Kidney (tissue), 13 donors: ENCODE measurements at regions not wholly inside any gene's neighbourhood (a gene's known extent, or its start where the extent isn't known, plus 50 kb on each side); places are given as distances from the start of the nearest gene placed in this dataset.

Experiments used
- DNase-seq, 5 donors: peaks; one replicate each; pipeline ENCODE4 v3.0.0-alpha.2; 2013 to 2020
- FAIRE-seq: peaks from 2 replicates; lab custom pipeline; 2012; peaks lifted over from hg19 to GRCh38; lab: Jason Lieb, UNC
- H3K27ac ChIP-seq, 2 donors: one replicate each; pipeline ENCODE4 v1.7.0; 2013; ENCODE audit warnings: low read depth in 2 of 2, low read length in 2 of 2, inconsistent platforms in 1 of 2
- H3K27me3 ChIP-seq: one replicate; pipeline ENCODE4 v1.7.1; 2013; ENCODE audit warnings: low read length, inconsistent platforms; ENCODE audit not compliant: control insufficient read depth, insufficient read depth
- H3K36me3 ChIP-seq, 3 donors: one replicate each; pipeline versions ENCODE4 v1.7.0 to v1.7.1; 2013; ENCODE audit warnings: low read length in 3 of 3, control low read depth in 1 of 3, inconsistent platforms in 1 of 3; ENCODE audit not compliant: insufficient read depth in 3 of 3, control insufficient read depth in 2 of 3
- H3K4me1 ChIP-seq, 3 donors: one replicate each; pipeline versions ENCODE4 v1.7.0 to v1.7.1; 2013; ENCODE audit warnings: low read length in 3 of 3, inconsistent platforms in 1 of 3, low read depth in 1 of 3; ENCODE audit not compliant: control insufficient read depth in 2 of 3, insufficient read depth in 2 of 3
- H3K4me3 ChIP-seq, 3 donors: one replicate each; pipeline versions ENCODE4 v1.7.0 to v1.8.1; 2013; ENCODE audit warnings: low read length in 3 of 3, control low read depth in 1 of 3, inconsistent platforms in 1 of 3
- H3K9ac ChIP-seq, 3 donors: one replicate each; pipeline versions ENCODE4 v1.7.0 to v1.7.1; 2013; ENCODE audit warnings: low read length in 3 of 3, control low read depth in 1 of 3, inconsistent platforms in 1 of 3
- H3K9me3 ChIP-seq, 3 donors: one replicate each; pipeline versions ENCODE4 v1.7.0 to v1.7.1; 2013; ENCODE audit warnings: low read length in 3 of 3, control low read depth in 1 of 3, inconsistent platforms in 1 of 3; ENCODE audit not compliant: control insufficient read depth in 2 of 3, insufficient read depth in 1 of 3
- intact Hi-C: fragments of 100-400 bp; cut with DNase I; formaldehyde crosslinking; loops from one replicate; pipeline ENCODE4 v1.11.1; 2022
- TF ChIP-seq, protein P1 (sequence below): IDR thresholded peaks from 3 replicates; pipeline ENCODE4 v1.5.1; 2012; ENCODE audit warnings: mild to moderate bottlenecking, moderate library complexity, borderline replicate concordance; ENCODE audit not compliant: insufficient read depth; ENCODE audit errors: extremely low read depth
- donor health status: control.
- donor health status: control.
- donor health status: control.
- donor health status: control.
- donor health status: control.
- donor health status: DM: yes; HTN: yes; CAD: no.
- donor health status: Normal renal cell carcinoma (clear cell type).

DNA sequence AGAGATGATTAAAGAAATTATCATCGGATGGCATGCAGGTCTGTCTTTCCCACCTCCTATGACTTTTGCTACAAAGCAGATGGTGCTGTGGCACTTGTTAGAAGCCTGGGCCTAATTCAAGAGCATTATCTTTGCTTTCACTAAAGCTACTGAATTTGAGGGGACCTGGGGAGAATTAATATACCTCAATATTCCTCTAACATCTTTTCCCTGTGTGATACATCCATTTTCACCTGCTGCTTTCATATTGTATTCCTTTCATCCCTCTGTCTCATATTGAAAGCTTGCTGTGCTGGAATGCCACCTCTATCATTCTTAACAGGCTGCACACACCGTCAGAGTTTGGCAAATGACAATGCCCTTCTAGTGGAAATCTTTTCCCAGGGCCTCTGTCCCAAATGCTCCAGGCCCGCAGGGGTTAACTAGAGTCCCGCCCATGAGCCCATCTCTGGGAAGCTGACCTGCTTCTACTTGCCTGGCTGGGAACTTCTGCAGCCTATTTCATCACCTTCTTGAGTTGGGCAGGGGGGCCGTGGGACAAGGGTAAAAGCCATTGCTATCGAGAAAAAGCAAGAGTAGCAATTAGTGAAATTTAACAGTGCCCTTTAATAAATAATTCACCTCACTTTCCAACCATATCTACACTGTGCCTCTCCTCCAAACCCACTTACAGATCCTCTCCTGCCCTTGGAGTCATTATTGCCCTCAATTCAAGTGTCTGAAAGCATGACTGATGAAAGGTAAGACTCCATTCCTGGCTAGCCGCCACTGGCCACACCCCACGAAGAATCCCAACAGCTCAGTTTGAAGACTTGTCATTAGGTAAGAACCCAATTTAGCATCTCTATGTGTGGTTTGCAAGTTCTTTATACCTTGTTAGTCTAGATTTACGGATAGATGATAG lies 126.7 kb upstream of the BTG1 start:
- TF ChIP-seq, protein P1, sequence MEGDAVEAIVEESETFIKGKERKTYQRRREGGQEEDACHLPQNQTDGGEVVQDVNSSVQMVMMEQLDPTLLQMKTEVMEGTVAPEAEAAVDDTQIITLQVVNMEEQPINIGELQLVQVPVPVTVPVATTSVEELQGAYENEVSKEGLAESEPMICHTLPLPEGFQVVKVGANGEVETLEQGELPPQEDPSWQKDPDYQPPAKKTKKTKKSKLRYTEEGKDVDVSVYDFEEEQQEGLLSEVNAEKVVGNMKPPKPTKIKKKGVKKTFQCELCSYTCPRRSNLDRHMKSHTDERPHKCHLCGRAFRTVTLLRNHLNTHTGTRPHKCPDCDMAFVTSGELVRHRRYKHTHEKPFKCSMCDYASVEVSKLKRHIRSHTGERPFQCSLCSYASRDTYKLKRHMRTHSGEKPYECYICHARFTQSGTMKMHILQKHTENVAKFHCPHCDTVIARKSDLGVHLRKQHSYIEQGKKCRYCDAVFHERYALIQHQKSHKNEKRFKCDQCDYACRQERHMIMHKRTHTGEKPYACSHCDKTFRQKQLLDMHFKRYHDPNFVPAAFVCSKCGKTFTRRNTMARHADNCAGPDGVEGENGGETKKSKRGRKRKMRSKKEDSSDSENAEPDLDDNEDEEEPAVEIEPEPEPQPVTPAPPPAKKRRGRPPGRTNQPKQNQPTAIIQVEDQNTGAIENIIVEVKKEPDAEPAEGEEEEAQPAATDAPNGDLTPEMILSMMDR: no peak
- Histone ChIP-seq H3K36me3 (no peaks in the 10 kb centered on the region), H3K4me1 (no peaks in the 10 kb centered on the region), H3K9ac (no peak overlapping the region), H3K27me3 (no peaks in the 10 kb centered on the region), H3K9me3 (no peaks in the 10 kb centered on the region), H3K4me3 (no peak overlapping the region), H3K27ac (no peak overlapping the region)
- intact Hi-C loops: no loop called here
- FAIRE-seq: no peak
- no peak for DNase-seq

DNA sequence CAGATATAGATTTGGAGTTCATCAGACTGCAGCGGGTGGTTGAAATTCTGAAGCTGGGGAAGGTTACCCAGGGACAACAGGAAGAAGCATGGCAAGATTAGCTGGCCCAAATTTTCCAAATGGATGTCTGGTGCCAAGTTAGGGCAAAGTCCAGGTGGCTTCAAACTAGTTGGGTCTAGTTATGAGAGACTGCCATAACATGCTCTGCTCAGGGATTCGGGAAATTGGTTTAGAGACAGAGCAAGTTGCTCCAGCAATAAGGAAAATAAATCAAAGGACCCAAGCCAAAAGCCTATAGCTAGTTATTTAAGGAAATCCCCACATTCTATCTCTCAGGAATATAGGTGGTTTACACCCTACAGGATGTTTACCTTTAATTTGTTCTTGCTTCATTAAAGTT lies 125.7 kb upstream of the BTG1 start:
- TF ChIP-seq, protein P1: no peak
- no peaks in the 10 kb centered on the region for H3K9me3 ChIP-seq
- intact Hi-C loops: no loop called here
- H3K4me3 ChIP-seq: no peak overlapping the region
- H3K4me1 ChIP-seq: no peaks in the 10 kb centered on the region
- FAIRE-seq: no peak
- no peaks in the 10 kb centered on the region for H3K27me3 ChIP-seq
- DNase-seq: no peak
- H3K9ac ChIP-seq: no peak overlapping the region
- no peaks in the 10 kb centered on the region for H3K36me3 ChIP-seq
- no peak overlapping the region for H3K27ac ChIP-seq

DNA sequence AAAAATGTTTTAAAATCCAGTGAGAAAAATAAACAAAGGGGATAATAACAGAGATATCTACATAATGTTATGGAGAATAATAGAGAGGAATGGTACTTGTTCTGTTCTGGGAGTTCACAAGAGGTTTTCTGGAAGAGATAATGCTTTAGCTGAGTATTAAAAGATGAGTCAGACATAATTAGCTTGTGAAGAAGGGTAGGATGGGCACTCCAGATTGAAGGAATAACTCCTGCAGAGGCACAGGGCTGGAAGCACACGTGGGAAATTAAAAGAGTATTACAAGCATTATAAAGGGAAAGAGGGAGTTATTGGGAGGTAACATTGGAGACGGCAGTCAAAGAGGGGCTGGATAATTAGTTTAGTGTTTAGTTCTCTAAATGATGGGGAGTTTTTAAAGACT lies 124.9 kb upstream of the BTG1 start:
- TF ChIP-seq, protein P1: no peak

More for the DNA sequence above, 124.9 kb upstream of the BTG1 start:
- no peak for DNase-seq
- H3K27ac ChIP-seq: no peak overlapping the region
- H3K36me3 ChIP-seq: no peaks in the 10 kb centered on the region
- intact Hi-C loops: no loop called here
- no peak overlapping the region for H3K4me3 ChIP-seq
- no peak for FAIRE-seq
- H3K9ac ChIP-seq: no peak overlapping the region
- H3K27me3 ChIP-seq: no peaks in the 10 kb centered on the region
- H3K4me1 ChIP-seq: no peaks in the 10 kb centered on the region
- H3K9me3 ChIP-seq: no peaks in the 10 kb centered on the region
